ENCODE measurements at regions not wholly inside any gene's neighbourhood (a gene's known extent, or its start where the extent isn't known, plus 50 kb on each side); places are given as distances from the start of the nearest gene placed in this dataset.
A peak's percentile ranks its signal among the peaks of the same experiment; 100 is the strongest.

- no peaks in the 10 kb centered on the region for H3K27me3 ChIP-seq (ENCODE audit: control insufficient read depth, insufficient read depth)
- WGBS, result 88% methylated on average over 2 of the region's 2 CpGs
- ATAC-seq, result no peak
- no peaks in the 10 kb centered on the region for H3K9me3 ChIP-seq (ENCODE audit: control insufficient read depth, low read length)
- no peak overlapping the region for H3K27ac ChIP-seq (ENCODE audit: low read length)
- H3K4me1 ChIP-seq (ENCODE audit: control insufficient read depth, insufficient read depth, low read length), result no peaks in the 10 kb centered on the region
- H3K4me3 ChIP-seq (ENCODE audit: low read length), result no peak overlapping the region
- no peak for DNase-seq
- intact Hi-C loops (cut with DNase I), result no loop called here
These were observed 1190.4 kb upstream of the ZEB2 start for GRCh38 chr2:145710303-145710702.

DNA sequence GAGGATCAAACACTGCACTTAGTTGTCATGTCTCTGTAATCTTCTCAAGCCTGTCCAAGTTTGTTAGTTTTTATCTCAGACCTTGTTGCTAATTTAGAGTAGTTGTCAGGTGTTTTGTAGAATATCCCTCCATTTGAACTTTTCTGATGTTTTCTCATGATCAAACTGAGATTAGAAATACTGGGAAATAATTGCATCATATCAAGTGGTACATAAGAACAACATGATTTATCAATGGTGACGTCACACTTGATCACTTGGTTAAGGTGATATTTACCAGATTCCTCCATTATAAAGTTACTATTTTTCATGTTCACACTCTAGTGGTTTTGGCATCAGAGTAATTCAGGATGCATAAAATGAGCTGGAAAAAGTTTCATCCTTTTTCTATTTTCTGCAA, 1182.4 kb upstream of the ZEB2 start:
- H3K9me3 ChIP-seq (ENCODE audit: control insufficient read depth, low read length), result no peaks in the 10 kb centered on the region
- WGBS, result 64% methylated on average over 1 of the region's 1 CpG
- intact Hi-C loops (cut with DNase I), result no loop called here
- no peaks in the 10 kb centered on the region for H3K4me1 ChIP-seq (ENCODE audit: control insufficient read depth, insufficient read depth, low read length)
- no peak for ATAC-seq
- H3K4me3 ChIP-seq (ENCODE audit: low read length), result no peak overlapping the region
- no peak for DNase-seq
- no peaks in the 10 kb centered on the region for H3K27me3 ChIP-seq (ENCODE audit: control insufficient read depth, insufficient read depth)
- no peak overlapping the region for H3K27ac ChIP-seq (ENCODE audit: low read length)

- ATAC-seq (peak; percentile 48 to 61), DNase-seq (no peak)
- intact Hi-C loops (cut with DNase I), result no loop called here
- Histone ChIP-seq H3K9me3 (ENCODE audit: control insufficient read depth, low read length) (no peaks in the 10 kb centered on the region), H3K27ac (ENCODE audit: low read length) (no peak overlapping the region), H3K27me3 (ENCODE audit: control insufficient read depth, insufficient read depth) (no peaks in the 10 kb centered on the region), H3K4me3 (ENCODE audit: low read length) (no peak overlapping the region), H3K4me1 (ENCODE audit: control insufficient read depth, insufficient read depth, low read length) (no peaks in the 10 kb centered on the region)
- 73% methylated on average over 3 of the region's 3 CpGs for WGBS
These were observed 1173.1 kb upstream of the ZEB2 start for GRCh38 chr2:145692971-145693478.

- H3K4me3 ChIP-seq (ENCODE audit: low read length), result no peak overlapping the region
- H3K4me1 ChIP-seq (ENCODE audit: control insufficient read depth, insufficient read depth, low read length), result no peaks in the 10 kb centered on the region
- ATAC-seq, result no peak
- intact Hi-C loops (cut with DNase I), result no loop called here
- no peaks in the 10 kb centered on the region for H3K9me3 ChIP-seq (ENCODE audit: control insufficient read depth, low read length)
- no peak overlapping the region for H3K27ac ChIP-seq (ENCODE audit: low read length)
- H3K27me3 ChIP-seq (ENCODE audit: control insufficient read depth, insufficient read depth), result no peaks in the 10 kb centered on the region
- 88% methylated on average over 5 of the region's 5 CpGs for WGBS
- DNase-seq, result no peak
These were observed 1171.7 kb upstream of the ZEB2 start for GRCh38 chr2:145691659-145692058.

GRCh38 chr2:145690183-145690778, 1170.4 kb upstream of the ZEB2 start:
- ATAC-seq, result no peak
- H3K4me3 ChIP-seq (ENCODE audit: low read length), result no peak overlapping the region
- WGBS, result 80% methylated on average over 5 of the region's 5 CpGs
- H3K27ac ChIP-seq (ENCODE audit: low read length), result no peak overlapping the region
- H3K4me1 ChIP-seq (ENCODE audit: control insufficient read depth, insufficient read depth, low read length), result no peaks in the 10 kb centered on the region
- H3K27me3 ChIP-seq (ENCODE audit: control insufficient read depth, insufficient read depth), result no peaks in the 10 kb centered on the region
- H3K9me3 ChIP-seq (ENCODE audit: control insufficient read depth, low read length), result no peaks in the 10 kb centered on the region
- intact Hi-C loops (cut with DNase I), result no loop called here
- DNase-seq, result no peak

DNA sequence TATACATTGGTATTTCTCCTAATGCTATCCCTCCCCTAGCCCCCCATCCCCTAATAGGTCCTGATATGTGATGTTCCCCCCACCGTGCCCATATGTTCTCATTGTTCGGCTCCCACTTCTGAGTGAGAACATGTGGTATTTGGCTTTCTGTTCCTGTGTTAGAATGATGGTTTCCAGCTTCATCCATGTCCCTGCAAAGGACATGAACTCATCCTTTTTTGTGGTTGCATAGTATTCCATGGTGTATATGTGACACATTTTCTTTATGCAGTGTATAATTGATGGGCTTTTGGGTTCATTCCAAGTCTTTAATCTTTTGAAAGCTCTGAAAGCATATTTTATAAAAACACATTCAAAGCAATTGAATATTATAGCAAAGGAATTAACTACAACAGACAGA, 1169.4 kb upstream of the ZEB2 start:
- WGBS, result 98% methylated on average over 2 of the region's 2 CpGs
- ATAC-seq, result no peak
- no peaks in the 10 kb centered on the region for H3K4me1 ChIP-seq (ENCODE audit: control insufficient read depth, insufficient read depth, low read length)

DNA sequence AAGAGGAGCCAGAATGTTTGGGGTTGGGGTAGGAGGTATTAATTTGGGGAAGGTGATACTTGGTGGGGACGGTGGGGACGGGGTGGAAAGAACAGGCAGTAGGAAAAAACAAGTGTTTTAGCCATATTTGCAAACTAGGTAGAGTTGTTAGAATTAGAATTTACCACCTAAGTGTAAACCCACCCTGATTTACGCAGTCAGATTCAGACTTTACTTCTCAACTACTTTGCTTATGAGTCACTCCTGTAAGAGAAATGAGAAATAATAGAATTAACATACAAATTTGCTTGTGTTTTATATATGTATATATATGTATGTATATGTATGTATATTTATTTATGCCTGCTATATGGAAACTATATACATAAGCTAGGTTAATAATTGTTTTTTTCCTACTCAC, 1168.2 kb upstream of the ZEB2 start:
- WGBS, result 90% methylated on average over 3 of the region's 3 CpGs
- DNase-seq (no peak), ATAC-seq (no peak)
- Histone ChIP-seq H3K27ac (ENCODE audit: low read length) (no peak overlapping the region), H3K9me3 (ENCODE audit: control insufficient read depth, low read length) (no peaks in the 10 kb centered on the region), H3K4me3 (ENCODE audit: low read length) (no peak overlapping the region), H3K27me3 (ENCODE audit: control insufficient read depth, insufficient read depth) (no peaks in the 10 kb centered on the region), H3K4me1 (ENCODE audit: control insufficient read depth, insufficient read depth, low read length) (no peaks in the 10 kb centered on the region)
- intact Hi-C loops (cut with DNase I), result no loop called here

More for the DNA sequence above, 1169.4 kb upstream of the ZEB2 start:
- H3K27ac ChIP-seq (ENCODE audit: low read length), result no peak overlapping the region
- H3K4me3 ChIP-seq (ENCODE audit: low read length), result no peak overlapping the region
- H3K27me3 ChIP-seq (ENCODE audit: control insufficient read depth, insufficient read depth), result no peaks in the 10 kb centered on the region
- H3K9me3 ChIP-seq (ENCODE audit: control insufficient read depth, low read length), result no peaks in the 10 kb centered on the region
- intact Hi-C loops (cut with DNase I), result no loop called here
- DNase-seq, result no peak

DNA sequence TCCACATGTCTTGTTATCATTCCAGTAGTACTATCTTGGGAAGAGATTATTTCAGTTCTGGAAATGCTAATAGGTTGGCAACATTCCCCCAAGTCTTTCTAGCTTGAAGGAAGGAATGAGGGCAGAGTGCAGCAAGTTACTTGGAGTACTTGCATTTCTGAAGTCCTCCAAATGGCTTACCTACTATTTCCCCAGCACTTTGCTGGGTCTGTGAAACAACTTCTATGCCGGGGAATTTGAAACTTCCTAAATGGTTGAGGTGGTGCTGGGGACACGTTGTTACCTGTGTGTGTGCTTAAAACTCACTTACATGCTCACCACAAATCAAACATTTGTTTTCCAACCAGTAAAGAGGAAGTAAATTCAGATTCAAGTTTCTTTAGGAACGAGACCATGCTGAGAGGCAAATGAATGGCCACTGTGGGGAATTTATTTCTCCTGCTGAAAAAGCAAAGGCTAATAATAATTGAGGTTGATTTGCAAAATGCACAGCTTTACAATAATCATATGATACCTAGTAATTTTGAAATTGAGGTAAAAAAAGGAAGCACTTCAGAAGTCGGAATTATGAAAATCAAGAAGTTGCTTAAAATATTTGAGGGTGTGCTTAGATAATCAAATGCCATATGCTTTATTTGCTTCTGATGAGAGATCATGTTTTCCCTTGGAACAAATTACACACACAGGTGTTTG, 1167.7 kb upstream of the ZEB2 start:
- DNase-seq, result no peak
- Histone ChIP-seq H3K4me3 (ENCODE audit: low read length) (no peak overlapping the region), H3K9me3 (ENCODE audit: control insufficient read depth, low read length) (no peaks in the 10 kb centered on the region), H3K4me1 (ENCODE audit: control insufficient read depth, insufficient read depth, low read length) (no peaks in the 10 kb centered on the region), H3K27me3 (ENCODE audit: control insufficient read depth, insufficient read depth) (no peaks in the 10 kb centered on the region), H3K27ac (ENCODE audit: low read length) (no peak overlapping the region)
- 52% methylated on average over 4 of the region's 4 CpGs for WGBS
- ATAC-seq, result no peak
- intact Hi-C loops (cut with DNase I), result no loop called here

DNA sequence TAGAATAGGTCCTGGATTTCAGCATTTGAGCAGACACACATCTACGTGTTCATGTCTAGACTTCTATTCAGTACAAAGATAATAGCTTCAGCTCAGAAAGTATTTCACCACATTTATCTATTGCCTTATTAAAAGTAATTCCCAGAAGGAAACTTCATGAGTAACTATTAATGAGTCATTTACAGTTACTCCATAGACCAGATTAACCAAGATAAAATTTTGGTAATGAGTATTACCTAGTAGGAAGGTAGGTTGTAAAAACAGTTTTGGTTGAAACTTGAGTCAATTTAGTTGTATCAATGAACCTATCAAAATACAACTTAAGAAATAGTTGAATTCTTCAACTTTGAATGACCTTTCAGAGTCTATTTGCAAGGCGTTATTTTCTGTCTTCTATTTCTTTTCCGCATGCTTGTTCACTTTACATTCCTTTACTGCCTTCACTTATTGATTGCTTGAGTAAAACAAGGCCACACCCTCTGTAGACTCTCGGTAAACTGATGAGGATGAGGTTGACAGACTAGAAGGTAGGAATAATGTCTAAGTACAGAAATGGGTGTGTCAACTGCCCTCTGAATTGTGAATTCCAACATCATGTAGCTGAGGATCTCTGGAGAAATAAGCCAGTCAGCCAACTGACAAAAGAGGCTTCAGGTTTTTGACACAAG, 1165.6 kb upstream of the ZEB2 start:
- ATAC-seq, result no peak
- no peaks in the 10 kb centered on the region for H3K4me1 ChIP-seq (ENCODE audit: control insufficient read depth, insufficient read depth, low read length)
- DNase-seq, result no peak
- H3K9me3 ChIP-seq (ENCODE audit: control insufficient read depth, low read length), result no peaks in the 10 kb centered on the region
- intact Hi-C loops (cut with DNase I), result no loop called here
- H3K4me3 ChIP-seq (ENCODE audit: low read length), result no peak overlapping the region
- WGBS, result 86% methylated on average over 4 of the region's 4 CpGs
- H3K27ac ChIP-seq (ENCODE audit: low read length), result no peak overlapping the region
- H3K27me3 ChIP-seq (ENCODE audit: control insufficient read depth, insufficient read depth), result no peaks in the 10 kb centered on the region

GRCh38 chr2:145682546-145683157, 1162.7 kb upstream of the ZEB2 start:
- DNase-seq, result no peak
- Histone ChIP-seq H3K4me3 (ENCODE audit: low read length) (no peak overlapping the region), H3K9me3 (ENCODE audit: control insufficient read depth, low read length) (no peaks in the 10 kb centered on the region), H3K27ac (ENCODE audit: low read length) (no peak overlapping the region), H3K27me3 (ENCODE audit: control insufficient read depth, insufficient read depth) (no peaks in the 10 kb centered on the region), H3K4me1 (ENCODE audit: control insufficient read depth, insufficient read depth, low read length) (no peaks in the 10 kb centered on the region)
- intact Hi-C loops (cut with DNase I), result no loop called here
- ATAC-seq, result no peak

- Histone ChIP-seq H3K27me3 (ENCODE audit: control insufficient read depth, insufficient read depth) (no peaks in the 10 kb centered on the region), H3K4me1 (ENCODE audit: control insufficient read depth, insufficient read depth, low read length) (no peaks in the 10 kb centered on the region), H3K9me3 (ENCODE audit: control insufficient read depth, low read length) (no peaks in the 10 kb centered on the region), H3K4me3 (ENCODE audit: low read length) (no peak overlapping the region), H3K27ac (ENCODE audit: low read length) (no peak overlapping the region)
- 78% methylated on average over 2 of the region's 2 CpGs for WGBS
- DNase-seq, result no peak
- intact Hi-C loops (cut with DNase I), result no loop called here
- ATAC-seq, result no peak
These were observed 1160.4 kb upstream of the ZEB2 start for GRCh38 chr2:145680276-145680675.
